A549 (cell line): ENCODE measurements at regions not wholly inside any gene's neighbourhood (a gene's known extent, or its start where the extent isn't known, plus 50 kb on each side); places are given as distances from the start of the nearest gene placed in this dataset.

Experiments
- CBX8 ChIP-seq: fragments of 200-600 bp; sonication (generic); IDR thresholded peaks from 2 replicates; pipeline ENCODE4 v1.6.1; 2016
- CTCF ChIP-seq: fragments of >200 bp; sonication (Bioruptor Twin); formaldehyde crosslinking; IDR thresholded peaks from 3 replicates; pipeline ENCODE4 v1.5.1; 2016
- EP300 ChIP-seq, 2 experiments: fragments of >200 bp; sonication (Bioruptor Twin); formaldehyde crosslinking; IDR thresholded peaks; 2 replicates in 1 of 2; 3 replicates in 1 of 2; pipeline ENCODE4 v1.6.1; 2016 to 2017
- ESRRA ChIP-seq: fragments of 150-350 bp; IDR thresholded peaks from 2 replicates; pipeline ENCODE4 v1.6.1; 2014; ENCODE audit warnings: mild to moderate bottlenecking, low read length, borderline replicate concordance
- HOXB13 ChIP-seq: fragments of 250-450 bp; sonication (Bioruptor Pico); IDR thresholded peaks from 2 replicates; pipeline ENCODE4 v1.5.0; 2020; ENCODE audit warnings: low read depth, mild to moderate bottlenecking, moderate library complexity
- JUNB ChIP-seq: fragments of >200 bp; sonication (Bioruptor Twin); formaldehyde crosslinking; IDR thresholded peaks from 2 replicates; pipeline ENCODE4 v1.6.1; 2016
- MAZ ChIP-seq: fragments of 150-350 bp; IDR thresholded peaks from 2 replicates; pipeline ENCODE4 v1.6.1; 2014; ENCODE audit warnings: antibody characterized with exemption, low read depth, low read length, borderline replicate concordance
- MYC ChIP-seq: IDR thresholded peaks from 2 replicates; pipeline ENCODE4 v1.6.1; 2012; ENCODE audit warnings: mild to moderate bottlenecking, inconsistent platforms, low read length, improper control_type of control experiment, borderline replicate concordance
- POLR2A ChIP-seq: IDR thresholded peaks from 2 replicates; pipeline ENCODE4 v1.6.1; 2012; ENCODE audit warnings: mild to moderate bottlenecking, low read length
- RAD21 ChIP-seq, 2 experiments: fragments of >200 bp in 1 of 2; sonication (Bioruptor Twin) in 1 of 2; formaldehyde crosslinking in 1 of 2; IDR thresholded peaks in 1 of 2; conservative IDR thresholded peaks in 1 of 2; 2 replicates in 1 of 2; 3 replicates in 1 of 2; pipeline ENCODE4 v1.6.1; 2012 to 2018; ENCODE audit warnings: inconsistent platforms in 1 of 2
- RARB ChIP-seq: fragments of 250-450 bp; sonication (Bioruptor Pico); IDR thresholded peaks from 2 replicates; pipeline ENCODE4 v1.8.0; 2021; ENCODE audit warnings: mild to moderate bottlenecking, moderate library complexity
- REST ChIP-seq: fragments of 200-600 bp; sonication (generic); IDR thresholded peaks from 2 replicates; pipeline ENCODE4 v1.6.1; 2016; ENCODE audit warnings: antibody characterized with exemption, mild to moderate bottlenecking, moderate library complexity
- RFX5 ChIP-seq: fragments of 450-650 bp; IDR thresholded peaks from 2 replicates; pipeline ENCODE4 v1.7.1; 2014; ENCODE audit warnings: antibody characterized with exemption, mild to moderate bottlenecking, moderate library complexity

- TF ChIP-seq REST (no peak), RARB (CRISPR knock-in tag) (no peak), CTCF (no peak), POLR2A (no peak), MAZ (no peak), JUNB (no peak), ESRRA (no peak), HOXB13 (no peak), EP300 (IDR thresholded peaks at IDR 0.05) (no peak), CBX8 (no peak), RFX5 (no peak), MYC (no peak), RAD21 (conservative IDR thresholded peaks at IDR 0.05 in 1 of 2, IDR thresholded peaks at IDR 0.05 in 1 of 2) (no peak)
Observed at GRCh38 chr18:43780782-43781340, 503.6 kb upstream of the SYT4 start.
